HCT116 (cell line): ENCODE measurements at regions not wholly inside any gene's neighbourhood (a gene's known extent, or its start where the extent isn't known, plus 50 kb on each side); places are given as distances from the start of the nearest gene placed in this dataset.

ENCODE experiments used
- ATAC-seq: fragments of 200-7000 bp; cut with Tn5 transposase; 2 replicates; pipeline ENCODE4 v1.9.1; 2020; ENCODE audit warnings: mild to moderate bottlenecking, moderate library complexity
- BruUV-seq: library from RNA; stranded (reverse); fragments of 400-500 nt; replicated peaks from 2 replicates; lab custom pipeline; 2021; lab: Mats Ljungman, UMichigan
- CTCF ChIA-PET: fragments of 300-600 bp; sonication (Branson Sonifier 250); formaldehyde crosslinking; loops from one replicate; lab custom pipeline; 2021; ENCODE audit warnings: antibody characterized with exemption; lab: Charles Lee
- POLR2A ChIA-PET: fragments of 300-600, 350-600 bp; sonication (Branson Sonifier 250); formaldehyde crosslinking; loops from one replicate; lab custom pipeline; 2021; ENCODE audit warnings: antibody characterized with exemption; lab: Charles Lee
- RAD21 ChIA-PET, 2 experiments: fragments of 300-600 bp; sonication (Branson Sonifier 250); formaldehyde crosslinking; loops; one replicate each; lab custom pipeline; 2023; ENCODE audit warnings: low total read pairs in 2 of 2; ENCODE audit not compliant: uncharacterized antibody in 2 of 2, unreplicated experiment in 2 of 2, low non-redundant PET in 1 of 2; lab: Charles Lee
- DNase-seq: peaks from one replicate; pipeline ENCODE4 v3.0.0-alpha.2; 2010; ENCODE audit warnings: low read depth, low spot score
- H2AFZ ChIP-seq: fragments of 200-600 bp; shearing (Covaris generic), sonication (generic); 2 replicates; pipeline ENCODE4 v1.6.1; 2017; ENCODE audit warnings: low read depth, mixed run types, mixed read lengths, antibody characterized with exemption, low read length; ENCODE audit not compliant: poor library complexity, severe bottlenecking
- H3K27ac ChIP-seq: 2 replicates; pipeline ENCODE4 v1.5.1; 2012; ENCODE audit warnings: low read depth, low read length
- H3K27me3 ChIP-seq: fragments of 200-600 bp; sonication (generic); 2 replicates; pipeline ENCODE4 v1.6.1; 2016; ENCODE audit warnings: mixed run types, low read length, mixed read lengths; ENCODE audit not compliant: insufficient read depth
- H3K36me3 ChIP-seq, 2 experiments: fragments of 200-500 bp in 1 of 2; fragments of 200-600 bp in 1 of 2; sonication (Bioruptor generic) in 1 of 2; sonication (generic) in 1 of 2; 2 replicates each; pipeline versions ENCODE4 v1.5.1 to v1.6.1; 2014 to 2016; ENCODE audit warnings: low read length in 2 of 2, inconsistent platforms in 1 of 2, mixed read lengths in 1 of 2, mixed run types in 1 of 2; ENCODE audit not compliant: insufficient read depth in 2 of 2, control insufficient read depth in 1 of 2
- H3K4me1 ChIP-seq, 2 experiments: fragments of 200-600 bp in 1 of 2; sonication (generic) in 1 of 2; 2 replicates each; pipeline versions ENCODE4 v1.5.1 to v1.6.1; 2012 to 2017; ENCODE audit warnings: low read length in 2 of 2, inconsistent platforms in 1 of 2, mild to moderate bottlenecking in 1 of 2, mixed read lengths in 1 of 2, mixed run types in 1 of 2, moderate library complexity in 1 of 2; ENCODE audit not compliant: insufficient read depth in 2 of 2, control insufficient read depth in 1 of 2
- H3K4me2 ChIP-seq: fragments of 200-600 bp; sonication (generic); 2 replicates; pipeline ENCODE4 v1.6.1; 2017; ENCODE audit warnings: mixed run types, low read length, mixed read lengths
- H3K4me3 ChIP-seq, 2 experiments: fragments of 200-600 bp in 1 of 2; sonication (generic) in 1 of 2; replicated peaks in 1 of 2; 2 replicates each; pipeline ENCODE4 v1.5.1; 2011 to 2016; ENCODE audit warnings: low read length in 2 of 2, control low read depth in 1 of 2, low read depth in 1 of 2, mild to moderate bottlenecking in 1 of 2, mixed read lengths in 1 of 2, mixed run types in 1 of 2
- H3K79me2 ChIP-seq: fragments of 200-600 bp; sonication (generic); 2 replicates; pipeline ENCODE4 v1.6.1; 2017; ENCODE audit warnings: mild to moderate bottlenecking, mixed run types, low read length, moderate library complexity, mixed read lengths; ENCODE audit not compliant: insufficient read depth
- H3K9ac ChIP-seq: fragments of 200-600 bp; sonication (generic); 2 replicates; pipeline ENCODE4 v1.6.1; 2016; ENCODE audit warnings: low read length, mixed read lengths
- H3K9me2 ChIP-seq: fragments of 200-600 bp; sonication (generic), shearing (Covaris generic); 2 replicates; pipeline ENCODE4 v1.6.1; 2017; ENCODE audit warnings: mixed run types, mild to moderate bottlenecking, moderate library complexity; ENCODE audit not compliant: insufficient read depth
- H3K9me3 ChIP-seq, 2 experiments: fragments of 200-500 bp in 1 of 2; fragments of 200-600 bp in 1 of 2; sonication (Bioruptor generic) in 1 of 2; sonication (generic) in 1 of 2; 2 replicates each; pipeline ENCODE4 v1.6.1; 2014 to 2017; ENCODE audit warnings: low read length in 2 of 2, mixed read lengths in 2 of 2, inconsistent platforms in 1 of 2, low read depth in 1 of 2, mild to moderate bottlenecking in 1 of 2, mixed run types in 1 of 2, moderate library complexity in 1 of 2; ENCODE audit not compliant: control insufficient read depth in 1 of 2, insufficient read depth in 1 of 2
- H4K20me1 ChIP-seq: fragments of 200-600 bp; sonication (generic), shearing (Covaris generic); 2 replicates; pipeline ENCODE4 v1.6.1; 2017; ENCODE audit warnings: mixed run types, mild to moderate bottlenecking, moderate library complexity; ENCODE audit not compliant: insufficient read depth
- CBX3 ChIP-seq: IDR thresholded peaks from 2 replicates; pipeline ENCODE4 v1.6.1; 2012; ENCODE audit warnings: low read depth
- POLR2AphosphoS5 ChIP-seq: IDR thresholded peaks from 2 replicates; pipeline ENCODE4 v1.6.1; 2011; ENCODE audit warnings: mild to moderate bottlenecking, low read depth, low read length, moderate library complexity
- REST ChIP-seq: IDR thresholded peaks from 2 replicates; pipeline ENCODE4 v1.6.1; 2012; ENCODE audit warnings: low read depth
- ZNF274 ChIP-seq: fragments of 200-500 bp; sonication (Bioruptor generic); IDR thresholded peaks from 2 replicates; pipeline ENCODE4 v1.6.1; 2014; ENCODE audit warnings: mild to moderate bottlenecking, low read depth, low read length, inconsistent platforms
- intact Hi-C: fragments of 100-400 bp; cut with micrococcal nuclease; formaldehyde crosslinking; loops from 2 replicates; pipeline ENCODE4 v1.10.0; 2022

DNA sequence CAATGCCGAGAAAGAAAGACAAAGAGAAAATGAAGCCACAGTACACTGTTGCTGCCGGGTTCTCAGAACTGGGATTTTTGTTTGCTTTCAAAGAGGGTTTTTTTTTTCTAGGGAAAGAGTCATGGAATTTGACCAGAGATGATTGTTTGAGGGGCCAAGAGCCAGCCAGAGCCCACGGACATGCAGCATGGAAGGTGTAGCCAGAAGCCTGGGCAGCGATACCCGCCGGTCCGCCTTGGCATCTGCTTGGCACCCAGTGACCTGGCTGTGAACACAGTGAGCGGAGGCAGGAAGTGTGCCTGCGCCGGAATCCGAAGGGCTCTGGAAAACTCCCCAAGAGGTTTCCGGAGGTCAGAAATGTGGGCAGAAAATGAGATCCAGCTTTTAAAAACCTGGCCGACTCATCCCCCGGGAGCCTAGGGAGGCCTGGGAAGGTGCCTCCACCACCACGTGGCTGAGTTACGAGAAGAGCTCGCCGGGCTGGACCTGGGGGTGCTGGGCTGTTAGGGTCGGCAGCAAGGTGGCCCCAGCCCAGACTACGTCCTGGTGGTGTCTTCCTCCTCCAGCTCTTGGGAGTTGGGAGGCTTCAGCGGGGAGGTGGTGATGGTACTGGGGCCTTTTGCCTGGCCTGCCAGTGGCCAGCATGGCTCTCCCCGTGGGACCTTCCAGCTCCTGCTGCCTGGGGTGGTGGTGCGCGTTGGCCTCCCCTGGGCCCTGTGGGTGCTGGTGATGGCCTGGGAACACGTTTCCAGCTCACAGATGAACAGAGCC is 61.6 kb upstream of the PPARA start:
- no peak overlapping the region for H2AFZ ChIP-seq
- no peaks in the 10 kb centered on the region for H3K27me3 ChIP-seq
- no peak for DNase-seq
- no peak for ATAC-seq
- no peaks in the 10 kb centered on the region for H3K9me2 ChIP-seq
- no peak overlapping the region for H3K4me2 ChIP-seq
- BruUV-seq: no TSS peak
- H4K20me1 ChIP-seq: no peaks in the 10 kb centered on the region; the same call in 1 of the 2 replicates
- H3K9me3 ChIP-seq: no peaks in the 10 kb centered on the region
- ChIA-PET POLR2A (no interaction called here), RAD21 (no interaction called here), CTCF (no interaction called here)
- H3K4me3 ChIP-seq: no peak overlapping the region
- intact Hi-C loops: no loop called here
- H3K79me2 ChIP-seq: peaks cover 100% of the 10 kb centered on the region
- H3K27ac ChIP-seq: peak overlapping the region; percentile 11; the same call in 1 of the 2 replicates
- peaks cover 4 to 54% of the 10 kb centered on the region in 2 experiments; a peak in 3 of 4 replicates for H3K36me3 ChIP-seq
- no peak for TF ChIP-seq CBX3
- TF ChIP-seq POLR2AphosphoS5: no peak
- TF ChIP-seq REST: no peak
- TF ChIP-seq ZNF274: no peak
- no peak overlapping the region for H3K9ac ChIP-seq
- H3K4me1 ChIP-seq: peaks cover 25 to 49% of the 10 kb centered on the region in 2 experiments
